ENCODE measurements at regions not wholly inside any gene's neighbourhood (a gene's known extent, or its start where the extent isn't known, plus 50 kb on each side); places are given as distances from the start of the nearest gene placed in this dataset.
"Not testable (repeated sequence)": the region's sequence is repeated elsewhere in the genome, so short reads cannot be mapped to it uniquely, and the experiment has no call there.

DNA sequence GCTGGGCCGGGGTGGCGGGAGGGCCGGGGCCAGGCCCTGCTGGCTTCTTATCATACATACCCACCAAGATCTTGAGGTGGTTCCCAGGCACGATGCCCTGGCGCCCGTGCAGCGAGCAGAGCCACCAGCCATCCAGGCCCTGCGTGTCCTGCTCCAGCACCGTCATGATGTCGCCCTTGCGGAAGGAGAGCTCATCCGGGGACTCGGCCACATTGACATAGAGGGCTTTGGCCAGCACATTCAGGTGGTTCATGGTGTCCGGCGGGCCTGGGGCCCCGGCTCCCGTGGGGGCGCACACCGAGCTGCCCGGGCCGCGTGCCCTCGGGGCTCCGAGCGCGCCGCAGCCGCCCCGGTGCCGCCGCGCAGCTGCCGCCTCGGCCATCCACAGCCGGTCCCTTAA, 467.5 kb downstream of the GOLGA6L6 start:
- not testable (repeated sequence) for H3K4me3 ChIP-seq; H3K27me3 ChIP-seq (replicated peaks); H3K36me3 ChIP-seq; H3K27ac ChIP-seq; H3K9me3 ChIP-seq (replicated peaks); H3K4me1 ChIP-seq (replicated peaks); DNase-seq (ENCODE audit: low read depth in 1 of 2, low spot score in 2 of 2)

DNA sequence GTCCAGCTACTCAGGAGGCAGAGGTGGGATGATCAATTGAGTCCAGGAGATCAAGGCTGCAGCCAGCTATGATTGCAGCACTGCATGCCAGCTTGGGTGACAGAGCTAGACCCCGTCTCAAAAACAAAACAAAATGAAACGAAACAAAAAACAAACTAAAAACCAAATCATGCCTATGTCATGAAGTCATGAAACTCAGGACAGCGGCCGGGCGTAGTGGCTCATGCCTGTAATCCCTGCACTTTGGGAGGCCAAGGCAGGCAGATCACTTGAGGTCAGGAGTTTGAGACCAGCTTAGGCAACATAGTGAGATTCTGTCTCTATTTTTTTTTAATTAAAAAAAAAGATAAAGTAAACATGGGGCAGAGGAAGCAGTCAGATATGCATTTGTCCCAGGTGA, 472.6 kb downstream of the GOLGA6L6 start:
- not testable (repeated sequence) for H3K4me1 ChIP-seq (replicated peaks); DNase-seq (ENCODE audit: low read depth in 1 of 2, low spot score in 2 of 2); H3K4me3 ChIP-seq; H3K27ac ChIP-seq; H3K27me3 ChIP-seq (replicated peaks); H3K9me3 ChIP-seq (replicated peaks); H3K36me3 ChIP-seq

DNA sequence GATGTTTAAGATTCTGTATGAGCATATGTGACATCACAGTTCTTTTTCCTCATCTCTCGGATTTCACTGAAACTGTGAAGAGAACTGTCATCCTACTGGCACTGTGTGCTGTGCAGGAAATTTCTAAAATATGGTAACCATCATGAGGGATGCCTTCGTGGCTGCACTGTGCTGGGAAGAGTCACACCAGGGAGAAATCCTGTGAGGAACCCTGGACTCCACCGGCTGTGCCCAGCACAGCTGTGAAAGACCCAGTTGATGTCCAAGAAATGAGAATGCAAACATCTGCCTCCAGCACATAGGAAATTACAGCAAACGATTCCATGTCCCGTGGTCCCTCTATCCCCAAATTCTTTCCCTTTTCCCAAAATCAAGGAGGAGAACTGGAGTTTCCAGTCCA, 475.4 kb downstream of the GOLGA6L6 start:
- H3K4me1 ChIP-seq (replicated peaks); H3K9me3 ChIP-seq (replicated peaks); H3K4me3 ChIP-seq; DNase-seq (ENCODE audit: low read depth in 1 of 2, low spot score in 2 of 2); H3K27ac ChIP-seq; H3K27me3 ChIP-seq (replicated peaks); H3K36me3 ChIP-seq: not testable (repeated sequence)

DNA sequence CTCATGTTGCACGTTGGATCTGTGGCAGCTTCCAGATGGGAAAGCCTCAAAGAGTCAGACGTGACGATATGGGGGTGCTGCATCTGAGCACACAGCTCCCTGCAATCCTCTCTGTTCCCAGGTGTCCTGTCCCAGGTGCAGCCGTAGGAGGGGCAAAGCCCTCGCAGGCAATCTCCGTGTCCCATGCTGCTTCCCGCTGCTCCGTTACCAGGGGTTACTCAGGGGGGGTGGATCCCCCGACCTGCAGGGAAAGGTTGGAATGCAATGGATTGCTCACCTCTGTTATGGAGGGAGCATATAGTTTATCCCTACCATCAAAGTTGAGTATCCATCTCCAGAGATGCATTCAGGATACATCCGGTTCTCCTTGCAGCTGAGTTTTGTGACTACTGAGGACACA, 476.1 kb downstream of the GOLGA6L6 start:
- not testable (repeated sequence) for H3K9me3 ChIP-seq (replicated peaks); DNase-seq (ENCODE audit: low read depth in 1 of 2, low spot score in 2 of 2); H3K27ac ChIP-seq; H3K4me3 ChIP-seq; H3K27me3 ChIP-seq (replicated peaks); H3K36me3 ChIP-seq; H3K4me1 ChIP-seq (replicated peaks)

DNA sequence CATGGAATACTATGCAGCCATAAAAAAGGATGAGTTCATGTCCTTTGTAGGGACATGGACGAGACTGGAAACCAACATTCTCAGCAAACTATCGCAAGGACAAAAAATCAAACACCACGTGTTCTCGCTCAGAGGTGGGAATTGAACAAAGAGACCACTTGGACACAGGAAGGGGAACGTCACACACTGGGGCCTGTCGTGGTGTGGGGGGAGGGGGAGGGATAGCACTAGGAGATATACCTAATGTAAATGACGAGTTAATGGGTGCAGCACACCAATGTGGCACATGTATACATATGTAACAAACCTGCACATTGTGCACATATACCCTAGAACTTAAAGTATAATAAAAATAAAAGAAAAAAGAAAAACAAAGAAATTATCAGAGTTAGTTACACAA, 478.4 kb downstream of the GOLGA6L6 start:
- not testable (repeated sequence) for H3K4me1 ChIP-seq (replicated peaks); H3K9me3 ChIP-seq (replicated peaks); DNase-seq (ENCODE audit: low read depth in 1 of 2, low spot score in 2 of 2); H3K4me3 ChIP-seq; H3K27me3 ChIP-seq (replicated peaks); H3K36me3 ChIP-seq; H3K27ac ChIP-seq

DNA sequence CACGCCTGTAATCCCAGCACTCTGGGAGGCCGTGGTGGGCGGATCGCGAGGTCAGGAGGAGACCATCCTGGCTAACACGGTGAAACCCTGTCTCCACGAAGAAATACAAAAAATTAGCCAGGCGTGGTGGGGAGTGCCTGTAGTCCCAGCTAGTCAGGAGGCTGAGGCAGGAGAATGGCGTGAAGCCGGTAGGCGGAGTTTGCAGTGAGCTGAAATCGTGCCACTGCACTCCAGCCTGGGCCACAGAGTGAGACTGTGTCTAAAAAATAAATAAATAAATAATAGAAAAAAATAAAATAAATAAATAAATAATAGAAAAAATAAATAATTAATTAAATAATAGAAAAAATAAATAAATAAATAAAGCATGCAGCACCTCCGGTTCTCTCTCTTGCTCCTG, 480.8 kb downstream of the GOLGA6L6 start:
- H3K4me1 ChIP-seq (replicated peaks); H3K9me3 ChIP-seq (replicated peaks); H3K4me3 ChIP-seq; H3K27ac ChIP-seq; H3K27me3 ChIP-seq (replicated peaks); H3K36me3 ChIP-seq; DNase-seq (ENCODE audit: low read depth in 1 of 2, low spot score in 2 of 2): not testable (repeated sequence)

DNA sequence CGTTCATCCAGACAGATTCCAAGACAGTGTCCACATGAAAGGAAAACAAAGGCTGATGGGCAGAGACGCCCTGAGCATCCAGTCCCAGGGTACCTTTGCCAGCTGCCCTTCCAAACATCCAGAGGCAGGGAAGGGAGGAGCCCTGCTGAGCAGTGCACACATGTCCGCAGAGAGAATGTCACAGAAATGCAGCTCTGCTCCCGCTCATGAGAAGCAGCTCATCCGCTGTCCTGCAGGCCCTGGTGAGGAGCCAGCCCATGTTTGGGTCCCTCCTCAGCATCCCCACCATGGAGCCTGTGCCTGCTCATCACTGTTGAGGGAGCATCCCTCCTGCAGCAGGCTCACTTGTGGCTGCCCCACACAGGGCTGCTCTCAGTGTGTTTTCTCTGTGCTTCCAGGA, 484.7 kb downstream of the GOLGA6L6 start:
- H3K27me3 ChIP-seq (replicated peaks); H3K4me3 ChIP-seq; H3K27ac ChIP-seq; DNase-seq (ENCODE audit: low read depth in 1 of 2, low spot score in 2 of 2); H3K4me1 ChIP-seq (replicated peaks); H3K9me3 ChIP-seq (replicated peaks); H3K36me3 ChIP-seq: not testable (repeated sequence)

DNA sequence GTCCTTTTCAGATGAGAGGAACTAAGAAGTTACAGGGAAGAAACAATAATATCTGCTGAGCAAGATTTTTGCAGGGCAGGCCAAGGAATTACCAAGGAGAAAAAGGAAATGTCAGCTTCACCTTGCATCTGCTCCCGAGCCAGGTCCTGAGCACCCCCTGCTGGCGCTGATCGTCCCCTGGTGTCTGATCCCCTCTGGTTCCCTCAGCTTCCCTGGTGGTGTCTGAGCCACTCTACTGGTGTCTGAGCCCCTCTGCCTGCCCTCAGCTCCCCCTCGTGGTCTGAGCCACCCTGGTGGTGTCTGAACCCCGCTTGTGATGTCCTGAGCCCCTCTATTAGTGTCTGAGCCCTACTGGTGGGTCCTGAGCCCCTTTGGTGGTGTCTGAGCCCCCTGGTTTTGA, 485.7 kb downstream of the GOLGA6L6 start:
- not testable (repeated sequence) for H3K27me3 ChIP-seq (replicated peaks); H3K27ac ChIP-seq; H3K4me1 ChIP-seq (replicated peaks); H3K36me3 ChIP-seq; H3K4me3 ChIP-seq; H3K9me3 ChIP-seq (replicated peaks); DNase-seq (ENCODE audit: low read depth in 1 of 2, low spot score in 2 of 2)

DNA sequence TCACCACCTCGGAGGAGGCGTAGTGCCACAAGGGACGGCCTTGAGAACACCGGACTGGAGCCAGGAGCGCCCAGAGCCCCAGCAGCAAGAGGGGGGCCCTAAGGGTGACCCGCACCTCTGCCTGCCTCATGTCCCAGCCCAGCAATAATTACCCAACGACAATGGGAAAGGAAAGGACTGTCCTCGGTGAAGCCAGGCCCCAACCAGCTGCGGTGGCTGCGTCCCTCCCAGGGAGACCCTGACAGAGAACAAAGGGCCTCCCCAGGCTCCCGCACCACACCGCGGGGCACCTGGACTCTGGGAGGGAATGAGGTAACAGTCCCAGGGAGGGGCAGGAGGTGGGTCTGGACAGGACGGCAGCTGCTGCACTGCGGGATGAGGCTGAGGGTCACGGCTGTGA, 493.4 kb downstream of the GOLGA6L6 start:
- not testable (repeated sequence) for H3K9me3 ChIP-seq (replicated peaks); H3K27me3 ChIP-seq (replicated peaks); H3K27ac ChIP-seq; H3K4me3 ChIP-seq; H3K36me3 ChIP-seq; H3K4me1 ChIP-seq (replicated peaks)
- DNase-seq (ENCODE audit: low read depth in 1 of 2, low spot score in 2 of 2): peak in 1 of 2 experiments; percentile 29

DNA sequence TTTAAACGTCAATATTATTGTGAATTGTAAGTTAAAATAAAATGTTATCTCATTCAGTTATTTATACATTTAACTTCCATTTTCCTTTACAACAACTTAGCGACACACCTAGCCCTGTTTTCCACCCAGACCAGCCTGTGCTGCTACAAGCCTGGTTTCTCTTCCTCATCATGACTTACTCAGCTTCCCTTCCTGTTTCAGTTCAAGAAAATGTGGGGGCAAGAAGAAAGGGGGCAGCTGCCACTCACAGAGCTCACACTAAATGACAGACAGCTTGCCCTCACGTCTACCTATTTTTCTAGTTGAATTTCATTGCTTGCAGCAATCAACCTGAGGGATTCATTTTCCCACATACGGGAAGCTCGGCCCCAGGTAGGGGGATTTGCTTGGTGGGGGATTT, 496.4 kb downstream of the GOLGA6L6 start:
- DNase-seq (ENCODE audit: low read depth in 1 of 2, low spot score in 2 of 2); H3K9me3 ChIP-seq (replicated peaks); H3K4me1 ChIP-seq (replicated peaks); H3K36me3 ChIP-seq; H3K4me3 ChIP-seq; H3K27ac ChIP-seq; H3K27me3 ChIP-seq (replicated peaks): not testable (repeated sequence)

DNA sequence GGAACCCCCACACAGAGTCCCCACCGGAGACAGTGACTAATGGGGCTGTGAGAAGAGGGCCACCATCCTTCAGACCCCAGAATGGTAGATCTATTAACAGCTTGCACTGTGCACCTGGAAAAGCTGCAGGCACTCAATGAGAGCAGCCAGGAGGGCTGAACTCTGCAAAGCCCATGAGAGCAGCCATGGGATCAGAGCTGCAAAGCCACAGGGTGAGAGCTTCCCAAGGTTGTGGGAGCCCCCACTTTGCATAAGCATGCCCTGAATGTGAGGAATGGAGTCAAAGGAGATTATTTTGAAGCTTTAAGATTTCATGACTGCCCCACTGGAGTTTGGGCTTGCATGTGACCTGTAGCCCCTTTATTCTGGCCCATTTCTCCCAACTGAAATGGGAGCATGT, 500.9 kb downstream of the GOLGA6L6 start:
- not testable (repeated sequence) for DNase-seq (ENCODE audit: low read depth in 1 of 2, low spot score in 2 of 2); H3K27ac ChIP-seq; H3K9me3 ChIP-seq (replicated peaks); H3K4me1 ChIP-seq (replicated peaks); H3K27me3 ChIP-seq (replicated peaks); H3K4me3 ChIP-seq; H3K36me3 ChIP-seq

DNA sequence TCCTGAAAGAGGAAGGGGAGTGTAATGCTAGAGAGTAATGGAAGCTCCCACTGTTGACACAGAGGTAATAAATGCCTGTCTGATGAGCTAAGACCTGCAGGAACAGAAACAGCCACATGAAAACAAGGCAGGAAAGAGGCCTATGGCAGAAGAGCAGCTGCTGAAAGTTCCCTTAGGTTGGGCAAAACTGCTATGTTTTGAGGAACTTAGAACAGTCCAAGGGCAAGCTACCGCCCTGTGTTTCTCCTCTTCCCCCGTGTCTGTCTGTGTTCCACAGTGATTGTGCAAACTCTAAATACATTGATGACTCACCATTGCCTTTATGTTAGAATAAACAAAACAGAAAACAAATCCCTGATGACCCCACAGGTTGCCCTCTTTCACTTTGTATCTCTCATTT, 516.6 kb downstream of the GOLGA6L6 start:
- DNase-seq (ENCODE audit: low read depth in 1 of 2, low spot score in 2 of 2); H3K9me3 ChIP-seq (replicated peaks); H3K36me3 ChIP-seq; H3K27ac ChIP-seq; H3K4me3 ChIP-seq; H3K27me3 ChIP-seq (replicated peaks); H3K4me1 ChIP-seq (replicated peaks): not testable (repeated sequence)

DNA sequence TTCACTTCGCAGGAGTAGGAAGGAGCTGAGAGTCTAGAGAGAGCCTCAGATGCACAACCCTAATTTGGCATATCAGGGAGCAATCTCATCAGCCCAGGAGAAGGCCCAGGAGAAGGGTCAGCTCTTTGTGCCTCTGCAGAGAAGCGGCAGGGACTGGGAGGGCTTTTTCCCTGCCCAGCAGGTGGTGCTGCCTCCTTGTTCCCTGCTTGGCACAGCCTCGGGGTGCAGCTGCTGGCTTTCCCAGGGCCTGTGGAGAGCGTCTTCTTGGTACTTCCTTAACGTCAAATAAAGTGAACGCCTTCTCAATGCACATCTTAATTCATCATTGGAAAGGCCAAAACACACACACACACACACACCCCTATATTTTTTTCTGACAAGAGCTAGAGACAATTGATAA, 519.3 kb downstream of the GOLGA6L6 start:
- DNase-seq (ENCODE audit: low read depth in 1 of 2, low spot score in 2 of 2); H3K27ac ChIP-seq; H3K36me3 ChIP-seq; H3K4me3 ChIP-seq; H3K9me3 ChIP-seq (replicated peaks); H3K4me1 ChIP-seq (replicated peaks); H3K27me3 ChIP-seq (replicated peaks): not testable (repeated sequence)

DNA sequence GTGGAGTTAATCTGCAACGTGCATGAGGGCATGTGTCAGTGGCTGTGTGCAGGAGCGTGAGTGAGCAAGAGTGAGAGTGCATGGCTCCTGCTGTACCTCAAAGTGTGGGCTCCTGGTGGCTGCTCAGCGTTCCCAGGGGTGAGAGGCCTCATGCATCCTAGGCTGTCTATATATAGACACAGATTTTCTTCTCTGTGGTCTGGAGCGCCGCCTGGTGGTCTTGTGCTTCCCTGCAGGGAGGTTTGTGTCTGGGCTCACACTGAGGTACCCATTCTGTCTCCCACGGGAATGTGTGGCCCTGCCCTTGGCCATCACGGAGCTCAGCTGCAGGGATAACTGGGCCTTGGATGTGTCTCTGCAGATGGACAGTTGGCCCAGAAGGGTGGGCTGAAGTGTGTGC, 520.2 kb downstream of the GOLGA6L6 start:
- not testable (repeated sequence) for H3K36me3 ChIP-seq; H3K9me3 ChIP-seq (replicated peaks); H3K4me1 ChIP-seq (replicated peaks); DNase-seq (ENCODE audit: low read depth in 1 of 2, low spot score in 2 of 2); H3K4me3 ChIP-seq; H3K27me3 ChIP-seq (replicated peaks); H3K27ac ChIP-seq

DNA sequence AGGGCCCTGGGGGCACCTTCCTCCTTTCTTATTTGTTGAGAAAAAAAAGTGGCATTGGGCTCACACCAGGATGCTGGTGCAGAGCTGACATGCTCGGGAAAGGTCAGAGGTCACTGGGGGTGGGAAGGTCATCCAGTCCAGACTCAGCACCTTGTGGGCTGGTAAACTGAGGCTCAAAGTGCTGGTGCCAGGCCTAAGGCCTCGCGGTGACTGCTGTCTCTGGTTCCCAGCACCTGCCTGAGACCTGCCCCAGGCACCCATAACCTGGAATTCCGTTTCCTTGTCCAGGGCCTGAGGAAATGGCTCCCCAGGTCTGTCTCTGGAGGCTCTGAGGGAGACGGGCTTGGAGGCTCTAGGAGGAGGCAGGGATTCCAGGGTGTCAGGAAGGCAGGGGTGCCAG, 521.0 kb downstream of the GOLGA6L6 start:
- not testable (repeated sequence) for DNase-seq (ENCODE audit: low read depth in 1 of 2, low spot score in 2 of 2); H3K9me3 ChIP-seq (replicated peaks); H3K4me3 ChIP-seq; H3K36me3 ChIP-seq; H3K27ac ChIP-seq; H3K27me3 ChIP-seq (replicated peaks); H3K4me1 ChIP-seq (replicated peaks)

DNA sequence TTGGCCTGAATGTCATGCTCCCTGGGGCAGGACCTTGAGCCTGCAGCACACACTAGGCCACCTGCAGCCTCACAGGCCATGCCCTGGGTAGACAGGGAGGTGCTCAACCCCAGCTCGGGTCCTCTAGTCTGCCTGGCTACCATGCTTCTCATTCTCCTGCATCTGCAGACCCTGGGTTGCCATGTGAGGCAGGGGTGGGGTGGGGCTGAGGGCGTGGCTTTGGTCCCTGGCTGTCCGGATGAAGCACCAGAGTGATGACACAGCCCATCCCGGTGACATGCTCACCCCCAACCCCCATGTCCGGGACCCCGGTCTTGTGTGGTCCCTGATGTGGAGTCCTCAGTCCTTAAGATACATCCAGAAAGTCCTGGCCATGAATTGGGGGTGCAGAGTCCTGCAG, 521.8 kb downstream of the GOLGA6L6 start:
- not testable (repeated sequence) for H3K27ac ChIP-seq; H3K9me3 ChIP-seq (replicated peaks); H3K4me1 ChIP-seq (replicated peaks); DNase-seq (ENCODE audit: low read depth in 1 of 2, low spot score in 2 of 2); H3K4me3 ChIP-seq; H3K27me3 ChIP-seq (replicated peaks); H3K36me3 ChIP-seq

Data from SJSA1 (cell line).